HL-60 (cell line): ENCODE measurements at regions not wholly inside any gene's neighbourhood (a gene's known extent, or its start where the extent isn't known, plus 50 kb on each side); places are given as distances from the start of the nearest gene placed in this dataset.

Experiments
- POLR2AphosphoS5 ChIP-seq: IDR thresholded peaks from 2 replicates; pipeline ENCODE4 v1.6.1; 2012; ENCODE audit warnings: low read depth
- SPI1 ChIP-seq: IDR thresholded peaks from 2 replicates; pipeline ENCODE4 v1.6.1; 2012; ENCODE audit warnings: low read depth, mild to moderate bottlenecking, borderline replicate concordance
- TF ChIP-seq, protein P1 (sequence below): IDR thresholded peaks from one replicate; pipeline ENCODE4 v1.5.1; 2011; ENCODE audit warnings: low read length, control low read depth, inconsistent platforms; ENCODE audit not compliant: insufficient read depth

DNA sequence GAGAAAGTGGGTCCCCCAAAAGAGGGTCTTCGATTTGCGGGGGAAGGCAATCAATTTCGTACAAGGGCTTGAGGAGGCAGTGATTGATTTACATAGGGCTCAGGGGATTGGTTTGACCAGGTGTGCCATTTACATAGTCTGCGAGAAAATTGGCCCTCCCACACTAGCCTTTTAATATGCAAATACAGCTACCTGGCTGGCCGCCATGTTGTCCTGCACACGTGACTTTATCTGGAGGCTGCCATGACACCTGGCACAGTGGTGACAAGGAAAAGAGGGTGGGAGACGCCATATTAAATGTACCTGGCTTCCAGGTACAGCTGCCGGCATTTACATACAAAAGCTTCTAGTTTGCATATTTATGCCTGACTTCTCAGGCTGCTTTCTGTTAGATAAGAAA lies 1577.2 kb upstream of the LRRTM3 start:
- TF ChIP-seq SPI1 (no peak), POLR2AphosphoS5 (no peak)
- TF ChIP-seq, protein P1, sequence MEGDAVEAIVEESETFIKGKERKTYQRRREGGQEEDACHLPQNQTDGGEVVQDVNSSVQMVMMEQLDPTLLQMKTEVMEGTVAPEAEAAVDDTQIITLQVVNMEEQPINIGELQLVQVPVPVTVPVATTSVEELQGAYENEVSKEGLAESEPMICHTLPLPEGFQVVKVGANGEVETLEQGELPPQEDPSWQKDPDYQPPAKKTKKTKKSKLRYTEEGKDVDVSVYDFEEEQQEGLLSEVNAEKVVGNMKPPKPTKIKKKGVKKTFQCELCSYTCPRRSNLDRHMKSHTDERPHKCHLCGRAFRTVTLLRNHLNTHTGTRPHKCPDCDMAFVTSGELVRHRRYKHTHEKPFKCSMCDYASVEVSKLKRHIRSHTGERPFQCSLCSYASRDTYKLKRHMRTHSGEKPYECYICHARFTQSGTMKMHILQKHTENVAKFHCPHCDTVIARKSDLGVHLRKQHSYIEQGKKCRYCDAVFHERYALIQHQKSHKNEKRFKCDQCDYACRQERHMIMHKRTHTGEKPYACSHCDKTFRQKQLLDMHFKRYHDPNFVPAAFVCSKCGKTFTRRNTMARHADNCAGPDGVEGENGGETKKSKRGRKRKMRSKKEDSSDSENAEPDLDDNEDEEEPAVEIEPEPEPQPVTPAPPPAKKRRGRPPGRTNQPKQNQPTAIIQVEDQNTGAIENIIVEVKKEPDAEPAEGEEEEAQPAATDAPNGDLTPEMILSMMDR = no peak
